Activated T-helper 1 cell treated with Interleukin-2 at 50 U/mL for 16 hours (primary cell): ENCODE measurements at regions not wholly inside any gene's neighbourhood (a gene's known extent, or its start where the extent isn't known, plus 50 kb on each side); places are given as distances from the start of the nearest gene placed in this dataset.
"Not testable (repeated sequence)": the region's sequence is repeated elsewhere in the genome, so short reads cannot be mapped to it uniquely, and the experiment has no call there.

ENCODE experiments used
- DNase-seq: peaks from one replicate; pipeline ENCODE4 v3.0.0-alpha.2; 2020; ENCODE audit warnings: low read depth

GRCh38 chr9:84504360-84504759 lies 163.8 kb upstream of the SLC28A3 start:
- no peak for DNase-seq

- no peak for DNase-seq
These were observed 157.9 kb upstream of the NTRK2 start for GRCh38 chr9:84511651-84512050.

GRCh38 chr9:84512493-84512892 lies 157.0 kb upstream of the NTRK2 start:
- DNase-seq, result no peak

GRCh38 chr9:84513473-84513872 lies 156.1 kb upstream of the NTRK2 start:
- DNase-seq, result no peak

GRCh38 chr9:84513979-84514378 lies 155.6 kb upstream of the NTRK2 start:
- no peak for DNase-seq

- no peak for DNase-seq
These were observed 155.1 kb upstream of the NTRK2 start for GRCh38 chr9:84514421-84514820.

GRCh38 chr9:84517026-84517425 lies 152.5 kb upstream of the NTRK2 start:
- no peak for DNase-seq

GRCh38 chr9:84519413-84519812 lies 150.1 kb upstream of the NTRK2 start:
- DNase-seq, result no peak

GRCh38 chr9:84521208-84521607 lies 148.3 kb upstream of the NTRK2 start:
- DNase-seq, result no peak

GRCh38 chr9:84526211-84526610 lies 143.3 kb upstream of the NTRK2 start:
- DNase-seq, result not testable (repeated sequence)

GRCh38 chr9:84527060-84527720 lies 142.3 kb upstream of the NTRK2 start:
- not testable (repeated sequence) for DNase-seq

- DNase-seq, result not testable (repeated sequence)
These were observed 133.6 kb upstream of the NTRK2 start for GRCh38 chr9:84535973-84536372.

- no peak for DNase-seq
These were observed 130.7 kb upstream of the NTRK2 start for GRCh38 chr9:84538879-84539278.

- DNase-seq, result no peak
These were observed 127.0 kb upstream of the NTRK2 start for GRCh38 chr9:84542554-84542953.

GRCh38 chr9:84554069-84554664 lies 115.4 kb upstream of the NTRK2 start:
- DNase-seq, result no peak

- no peak for DNase-seq
These were observed 113.0 kb upstream of the NTRK2 start for GRCh38 chr9:84556556-84556955.

GRCh38 chr9:84557751-84558150 lies 111.8 kb upstream of the NTRK2 start:
- DNase-seq, result no peak

- DNase-seq, result no peak
These were observed 105.8 kb upstream of the NTRK2 start for GRCh38 chr9:84563691-84564090.

- no peak for DNase-seq
These were observed 101.7 kb upstream of the NTRK2 start for GRCh38 chr9:84567805-84568204.

- DNase-seq, result no peak
These were observed 98.9 kb upstream of the NTRK2 start for GRCh38 chr9:84570482-84571154.

- DNase-seq, result no peak
These were observed 96.4 kb upstream of the NTRK2 start for GRCh38 chr9:84573083-84573482.

- DNase-seq, result no peak
These were observed 93.8 kb upstream of the NTRK2 start for GRCh38 chr9:84575705-84576104.

GRCh38 chr9:84583866-84584265 lies 85.7 kb upstream of the NTRK2 start:
- DNase-seq, result no peak

- no peak for DNase-seq
These were observed 82.9 kb upstream of the NTRK2 start for GRCh38 chr9:84586662-84587061.
